AG08395 (cell line): ENCODE measurements at regions not wholly inside any gene's neighbourhood (a gene's known extent, or its start where the extent isn't known, plus 50 kb on each side); places are given as distances from the start of the nearest gene placed in this dataset.
A peak's percentile ranks its signal among the peaks of the same experiment; 100 is the strongest.

Experiments used
- DNase-seq: peaks from one replicate; pipeline ENCODE4 v3.0.0; 2012; ENCODE audit warnings: mixed read lengths, low spot score

DNA sequence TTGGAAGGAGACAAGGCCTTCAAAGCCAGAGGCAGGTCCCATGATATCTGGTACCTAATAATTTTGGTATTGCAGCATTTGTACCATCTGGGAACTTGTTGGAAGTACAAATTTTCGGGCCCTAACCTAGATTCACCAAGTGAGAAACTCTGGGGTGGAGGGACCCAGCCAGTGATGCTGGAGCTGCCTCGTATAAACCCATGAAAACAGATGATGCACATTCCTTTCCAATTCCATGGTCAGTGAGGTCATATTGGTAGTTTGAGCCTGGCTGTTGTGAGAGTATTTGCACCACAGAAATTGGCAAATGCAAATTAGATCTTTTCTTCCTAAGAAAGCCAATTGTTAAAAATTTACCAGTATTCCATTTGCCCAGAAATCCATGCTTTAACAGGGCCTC, 269.6 kb upstream of the PLXNA2 start:
- peak; percentile 65 for DNase-seq

DNA sequence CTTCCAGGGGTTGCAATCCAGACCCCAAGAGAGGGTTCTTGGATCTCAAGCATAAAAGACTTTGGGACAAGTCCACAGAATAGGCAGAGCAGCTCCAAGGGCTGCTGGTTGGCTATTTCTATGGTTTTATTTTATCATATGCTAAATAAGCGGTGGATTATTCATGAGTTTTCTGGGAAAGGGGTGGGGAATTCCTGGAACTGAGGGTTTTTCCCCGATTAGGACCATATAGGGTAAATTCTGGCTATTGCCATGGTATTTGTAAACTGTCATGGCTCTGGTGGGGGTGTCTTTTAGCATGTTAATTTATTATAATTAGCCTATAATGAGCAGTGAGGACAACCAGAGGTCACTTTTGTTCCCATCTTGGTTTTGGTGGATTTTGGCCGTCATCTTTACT, 270.9 kb upstream of the PLXNA2 start:
- DNase-seq: no peak

DNA sequence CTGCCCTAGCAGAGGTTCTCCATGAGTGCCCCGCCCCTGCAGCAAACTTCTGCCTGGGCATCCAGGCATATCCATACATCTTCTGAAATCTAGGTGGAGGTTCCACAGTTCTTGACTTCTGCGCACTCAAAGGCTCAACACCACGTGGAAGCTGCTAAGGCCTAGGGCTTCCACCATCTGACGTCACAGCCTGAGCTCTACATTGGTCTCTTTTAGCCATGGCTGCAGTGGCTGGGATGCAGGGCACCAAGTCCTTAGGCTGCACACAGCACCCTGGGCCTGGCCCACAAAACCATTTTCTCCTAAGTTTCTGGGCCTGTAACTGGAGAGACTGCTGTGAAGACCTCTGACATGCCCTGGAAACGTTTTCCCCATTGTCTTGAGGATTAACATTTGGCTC, 272.6 kb upstream of the PLXNA2 start:
- no peak for DNase-seq

DNA sequence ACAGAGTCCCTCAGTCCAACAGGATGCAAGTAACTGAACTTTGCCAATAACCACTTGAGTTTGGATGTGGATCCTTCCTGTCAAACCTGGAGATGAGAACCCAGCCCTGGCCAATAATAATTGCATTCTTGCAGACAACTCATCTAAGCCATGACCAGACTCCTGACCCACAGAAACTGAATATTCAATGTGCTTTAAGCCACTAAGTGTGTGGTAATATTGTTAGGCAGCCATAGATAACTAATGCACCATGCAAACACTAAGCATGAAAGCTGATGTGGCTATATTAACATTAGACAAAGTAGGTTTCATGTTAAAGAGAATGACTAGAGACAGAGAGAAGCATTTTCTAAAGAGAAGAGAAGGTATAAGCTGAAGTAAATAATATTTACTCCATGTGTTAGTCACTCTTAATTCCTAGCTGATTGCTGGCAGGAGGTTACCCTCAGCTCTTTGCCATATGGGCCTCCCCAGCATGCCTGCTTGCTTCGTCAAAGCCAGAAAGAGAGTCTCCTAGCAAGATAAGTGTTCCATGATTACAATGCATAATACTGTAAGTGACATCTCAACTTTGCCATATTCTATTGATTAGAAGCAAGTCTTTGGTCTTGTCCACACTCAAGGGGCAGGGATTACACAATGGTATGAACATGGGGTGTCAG, 276.4 kb upstream of the PLXNA2 start:
- peak; percentile 31 for DNase-seq

DNA sequence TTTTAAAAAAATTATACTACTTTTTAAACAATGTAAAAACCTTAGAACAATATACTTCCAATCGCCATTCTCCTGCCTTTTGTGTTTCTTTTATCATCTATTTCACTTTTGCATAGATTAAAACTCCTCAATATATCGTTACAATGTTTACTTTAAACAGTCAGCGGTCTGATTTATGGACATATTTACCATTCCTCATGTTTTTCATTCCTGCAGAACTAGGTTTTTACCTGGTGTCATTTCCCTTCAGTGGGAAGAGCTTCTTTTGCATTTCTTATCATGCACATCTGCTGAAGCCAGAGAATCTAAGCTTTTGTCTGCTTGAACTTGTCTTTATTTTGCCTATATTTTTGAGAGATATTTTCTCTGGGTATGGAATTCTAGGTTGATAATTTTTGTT, 277.4 kb upstream of the PLXNA2 start:
- no peak for DNase-seq

DNA sequence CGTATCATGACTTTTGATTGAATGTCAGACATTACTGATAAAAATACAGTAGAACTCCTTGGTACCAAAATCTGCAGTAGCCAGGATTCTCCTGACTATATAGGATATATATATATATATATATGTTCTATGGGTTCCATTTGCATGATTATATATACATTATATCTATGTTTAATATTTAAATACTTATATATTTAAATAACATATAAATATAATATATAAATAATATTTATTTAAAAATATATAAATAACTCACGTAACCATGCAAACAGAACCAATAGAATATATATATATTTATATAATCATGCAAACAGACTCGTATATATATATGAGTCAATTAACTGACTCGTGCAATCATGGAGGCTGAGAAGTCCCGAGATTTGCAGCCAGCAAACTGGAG, 278.8 kb upstream of the PLXNA2 start:
- no peak for DNase-seq

DNA sequence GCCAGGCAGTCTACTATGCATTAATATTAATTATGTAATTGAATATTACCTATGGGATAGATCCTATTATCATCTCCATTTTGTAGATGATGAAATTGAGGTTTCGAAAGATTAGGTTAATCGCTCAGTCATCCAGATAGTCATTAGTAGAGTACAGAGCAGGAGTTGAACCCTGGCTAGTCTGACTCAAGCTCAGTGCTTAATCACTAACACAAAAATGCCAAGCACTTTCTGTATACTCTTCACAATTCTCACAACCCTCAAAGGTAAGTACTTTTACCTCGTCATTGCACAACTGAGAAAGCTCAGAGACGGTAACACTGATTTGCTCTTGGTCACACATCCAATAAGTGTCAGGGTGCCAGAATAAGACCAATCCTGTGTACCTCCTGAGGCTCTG, 280.2 kb upstream of the PLXNA2 start:
- DNase-seq: no peak

DNA sequence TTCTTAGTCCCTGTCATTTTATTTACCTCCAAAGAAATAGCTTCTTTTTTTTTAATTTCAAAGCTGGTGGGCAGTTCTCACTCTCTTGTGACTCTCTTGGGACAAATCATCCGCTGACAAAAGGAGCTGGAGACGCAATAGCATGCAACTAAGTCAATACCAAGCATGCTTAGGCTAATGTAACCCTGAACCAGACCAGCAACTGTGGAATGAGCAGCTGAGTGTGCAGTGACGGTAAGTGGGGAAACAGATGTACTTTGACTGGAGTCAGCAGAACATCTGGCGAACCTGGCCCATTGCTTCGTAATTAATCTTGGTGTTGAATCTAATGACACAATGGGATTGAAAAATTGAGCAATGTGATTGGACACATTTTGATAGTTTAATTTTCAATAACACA, 280.7 kb upstream of the PLXNA2 start:
- DNase-seq: peak; percentile 20

DNA sequence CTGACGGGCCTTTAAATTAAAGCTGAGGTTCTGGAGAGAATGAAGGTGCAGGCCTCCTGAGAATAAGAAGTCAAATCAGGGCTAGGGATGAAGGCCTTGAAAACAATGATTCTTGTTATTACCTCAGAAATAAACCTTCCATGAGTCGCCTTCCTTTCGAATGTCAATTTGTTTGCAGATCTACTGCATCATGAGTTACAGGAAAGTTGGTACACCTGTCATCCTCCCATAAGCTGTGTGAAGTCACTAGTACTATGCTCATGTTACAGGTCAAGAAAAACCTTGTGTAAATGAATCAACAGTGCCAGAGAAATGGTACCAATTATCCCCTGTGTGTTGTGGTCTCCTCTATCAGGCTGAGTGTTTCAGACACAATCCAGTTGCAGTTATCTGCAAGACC, 281.2 kb upstream of the PLXNA2 start:
- no peak for DNase-seq

DNA sequence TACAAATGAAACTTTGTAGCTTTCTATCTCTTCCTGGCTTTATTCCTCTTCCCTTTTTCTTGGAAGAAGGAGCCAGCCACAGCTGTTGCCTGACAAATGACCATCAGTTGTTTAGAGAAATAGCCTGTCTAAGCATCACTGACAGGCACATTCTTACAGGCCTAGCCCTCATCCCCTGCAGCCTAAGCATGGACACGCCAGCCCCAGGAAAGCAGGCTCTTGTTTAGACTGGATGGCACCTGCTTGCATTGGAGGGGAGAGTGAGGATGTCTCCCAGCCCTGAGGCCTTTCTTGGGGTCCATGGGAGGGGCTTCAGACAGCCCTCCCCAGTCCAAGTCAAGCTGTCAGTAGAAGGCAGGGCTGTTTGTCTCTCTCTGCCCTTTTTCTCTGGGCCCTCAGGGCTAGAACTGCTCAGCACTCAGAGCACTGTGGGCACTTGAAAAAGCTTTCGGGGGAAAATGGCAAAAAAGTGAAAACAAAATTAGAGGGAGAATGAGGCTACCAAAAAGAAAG, 282.5 kb upstream of the PLXNA2 start:
- DNase-seq: no peak

DNA sequence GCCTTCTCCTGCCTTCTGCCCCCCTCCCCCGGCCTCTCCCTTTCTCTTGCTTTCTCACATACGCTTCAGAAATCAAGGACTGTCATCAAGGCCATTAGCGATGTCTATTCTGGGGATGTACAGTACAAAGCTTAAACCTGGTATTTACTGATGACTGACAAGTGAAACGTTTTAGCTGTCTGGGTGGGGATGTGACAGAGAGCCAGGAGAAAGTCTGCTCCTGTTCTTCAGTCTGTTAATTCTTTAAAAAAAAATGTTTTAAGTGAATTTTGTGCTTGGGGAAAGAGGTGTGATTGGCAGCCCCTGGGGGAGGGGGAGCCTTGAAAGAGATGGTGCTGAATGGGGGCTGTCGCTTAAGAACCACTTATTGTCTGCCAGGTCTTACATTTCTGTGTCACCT, 283.0 kb upstream of the PLXNA2 start:
- DNase-seq: no peak

DNA sequence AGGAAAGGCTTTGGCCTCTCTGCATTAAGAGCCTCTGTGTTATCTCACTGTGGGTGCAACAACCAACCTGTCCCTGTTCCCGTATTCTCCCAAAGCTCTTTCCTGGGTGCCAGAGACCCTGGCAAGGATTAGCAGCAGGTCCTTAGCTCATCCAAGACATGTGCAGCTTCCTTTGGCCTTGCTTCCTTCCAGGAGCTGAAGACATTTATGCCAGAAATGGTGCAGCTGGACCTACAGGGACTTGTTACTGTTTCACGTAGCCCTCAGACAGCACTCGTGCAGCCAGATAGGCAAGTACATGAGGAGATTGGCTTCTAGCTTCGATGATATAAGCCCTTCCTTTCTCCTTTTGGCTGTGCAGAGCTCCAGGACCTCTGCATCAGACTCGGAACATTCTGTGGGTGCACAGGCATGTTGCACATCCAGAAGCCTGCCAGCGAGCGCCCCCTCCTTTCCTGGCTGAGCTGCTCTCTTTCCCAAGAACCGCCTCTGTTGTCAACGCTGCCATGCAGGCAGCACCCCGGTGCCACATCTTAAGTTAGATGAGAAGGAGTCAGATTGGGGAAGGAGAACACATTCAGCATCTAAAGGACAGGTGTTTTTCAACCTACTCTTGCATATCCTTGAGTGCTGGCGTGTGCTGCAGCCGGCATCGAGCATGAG, 284.5 kb upstream of the PLXNA2 start:
- no peak for DNase-seq

DNA sequence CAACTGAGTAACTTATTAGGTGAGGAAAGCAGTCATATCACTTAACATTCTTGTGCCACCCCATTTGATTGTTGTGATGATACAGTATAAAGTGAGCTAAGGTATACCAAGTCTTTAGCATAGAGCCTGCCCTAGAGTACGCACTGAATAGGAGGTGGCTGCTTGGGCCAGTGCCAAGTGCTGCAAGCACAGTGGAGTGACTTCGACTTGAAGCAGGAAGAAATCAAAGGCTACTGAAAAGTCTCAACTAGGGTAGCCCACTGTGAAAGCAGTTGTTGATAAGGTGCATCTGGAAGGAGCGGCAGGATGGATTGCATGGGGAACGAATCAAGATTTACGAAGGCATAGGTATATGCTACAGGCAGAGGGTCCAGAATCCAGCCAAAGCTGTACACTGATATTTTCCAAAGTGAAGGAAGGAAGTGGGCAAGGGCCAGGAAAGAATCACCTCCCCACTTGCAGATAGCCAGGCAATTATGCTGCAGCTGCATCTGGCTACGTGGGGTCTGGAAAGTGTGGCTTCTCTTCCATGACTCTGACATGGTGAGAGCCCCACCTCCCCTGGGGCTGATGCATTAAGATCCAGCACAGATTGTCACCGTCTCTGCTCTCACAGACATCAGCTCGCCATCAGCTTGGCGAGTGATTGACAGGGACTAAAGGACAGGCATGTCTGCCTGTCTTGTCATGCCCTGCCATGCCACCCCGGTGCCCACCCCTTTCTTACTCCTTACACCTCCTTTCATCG, 287.0 kb upstream of the PLXNA2 start:
- no peak for DNase-seq

DNA sequence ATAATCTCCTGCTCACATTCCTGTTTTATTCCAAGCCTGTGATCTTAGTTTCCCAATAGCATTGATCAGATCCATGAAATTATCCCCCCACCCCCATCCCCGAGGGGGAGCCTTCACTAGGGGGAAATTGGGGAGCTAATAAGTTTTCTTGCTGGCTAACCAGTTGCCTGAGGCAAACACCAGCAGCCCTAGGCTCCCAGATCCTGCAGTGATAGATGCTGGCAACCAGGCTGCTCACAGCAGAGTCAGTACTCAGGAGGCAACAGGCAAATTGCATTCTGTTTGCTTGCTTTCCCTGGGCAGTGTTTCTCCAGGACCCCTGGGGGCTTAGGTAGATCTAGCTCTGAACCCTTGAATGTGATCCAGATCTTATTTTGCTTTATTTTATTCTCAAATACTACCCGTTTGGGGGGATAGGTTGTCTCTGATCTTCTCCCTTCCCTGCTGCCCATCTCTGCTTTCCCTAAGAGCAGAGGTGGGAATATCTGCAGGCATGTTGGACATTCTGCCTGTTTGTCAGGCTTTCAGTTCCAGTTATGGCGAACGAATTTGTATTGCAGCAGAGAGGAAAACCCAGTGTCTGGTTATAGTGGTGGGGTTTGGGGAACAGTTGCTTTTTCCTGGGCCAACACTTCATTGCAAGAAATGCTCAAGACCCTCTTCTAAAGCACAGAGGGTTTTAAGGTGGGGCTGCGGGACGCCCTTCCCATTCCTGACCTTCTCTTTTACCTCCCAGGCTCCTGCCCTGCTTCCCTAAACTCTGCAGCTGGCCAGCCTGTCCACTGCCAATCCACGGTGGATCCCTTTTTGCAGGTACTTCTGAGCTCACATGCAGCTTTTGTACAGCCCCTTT, 289.8 kb upstream of the PLXNA2 start:
- no peak for DNase-seq

DNA sequence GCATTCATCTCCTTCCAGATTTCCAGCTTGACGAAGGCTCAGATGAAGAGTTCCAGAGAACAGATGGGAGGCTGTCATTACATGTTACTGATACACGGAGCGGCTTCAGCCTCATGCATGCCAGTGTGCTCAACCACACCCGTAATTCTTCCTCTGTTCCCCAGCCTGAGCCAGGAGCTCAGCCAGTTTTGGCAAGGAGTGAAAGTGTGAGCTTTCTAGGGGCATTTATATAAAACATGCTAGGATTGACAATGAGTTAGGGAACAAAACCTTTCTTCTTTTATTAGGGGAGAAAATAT, 290.4 kb upstream of the PLXNA2 start:
- DNase-seq: peak; percentile 52

DNA sequence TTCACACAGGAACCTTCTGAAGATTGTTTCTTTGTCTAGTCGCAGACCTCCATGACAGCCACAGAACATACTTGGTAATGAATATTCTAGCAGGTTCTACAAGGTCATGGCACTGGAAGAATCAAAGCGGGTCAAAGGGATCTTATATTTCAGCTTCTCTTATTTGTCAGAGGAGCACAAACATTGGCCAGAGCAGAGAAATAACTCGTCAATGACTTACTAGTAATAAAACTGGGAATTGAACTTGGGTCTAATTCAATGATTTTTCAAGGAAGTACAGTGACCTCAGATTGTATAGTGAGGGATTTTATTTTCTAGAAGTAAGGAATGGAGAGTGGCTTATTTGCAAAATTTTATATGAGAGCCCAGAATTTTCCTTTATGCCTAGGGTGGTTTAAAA, 290.8 kb upstream of the PLXNA2 start:
- no peak for DNase-seq

DNA sequence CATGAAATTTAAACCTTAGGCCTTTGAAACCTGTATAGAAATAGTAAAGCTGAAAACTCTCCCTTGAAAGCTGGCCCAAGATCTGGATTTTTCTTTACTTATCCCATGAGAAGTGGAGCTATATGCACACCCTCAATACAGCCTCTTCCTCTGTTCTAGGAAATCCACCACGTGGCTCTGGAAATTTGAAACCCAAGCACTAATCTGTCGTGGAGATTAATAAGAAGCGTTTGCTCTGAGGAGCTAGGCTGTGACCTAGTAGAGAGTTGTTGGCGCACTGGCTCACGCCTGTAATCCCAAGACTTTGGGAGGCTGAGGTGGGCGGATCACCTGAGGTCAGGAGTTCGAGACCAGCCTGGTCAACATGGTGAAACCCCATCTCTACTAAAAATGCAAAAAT, 291.3 kb upstream of the PLXNA2 start:
- no peak for DNase-seq

DNA sequence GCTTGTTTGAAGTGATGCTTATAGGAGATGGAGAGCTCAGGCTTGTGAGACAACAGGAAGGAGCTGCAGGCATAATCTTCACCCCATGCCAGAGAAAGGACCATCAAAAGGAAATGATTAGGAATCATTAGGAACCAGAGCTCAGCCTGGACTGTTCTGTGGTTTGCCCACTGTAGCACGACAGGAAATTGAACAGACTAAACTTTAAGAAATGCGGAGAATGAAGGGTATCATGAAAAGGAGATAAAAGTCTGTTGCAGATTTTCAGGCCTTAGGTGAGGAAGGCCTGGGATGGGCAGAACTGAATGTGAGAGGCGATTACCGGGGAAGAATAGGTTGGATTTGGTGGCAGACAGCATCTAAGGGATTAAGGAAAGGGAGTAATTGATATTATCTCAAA, 292.0 kb upstream of the PLXNA2 start:
- peak; percentile 52 for DNase-seq

DNA sequence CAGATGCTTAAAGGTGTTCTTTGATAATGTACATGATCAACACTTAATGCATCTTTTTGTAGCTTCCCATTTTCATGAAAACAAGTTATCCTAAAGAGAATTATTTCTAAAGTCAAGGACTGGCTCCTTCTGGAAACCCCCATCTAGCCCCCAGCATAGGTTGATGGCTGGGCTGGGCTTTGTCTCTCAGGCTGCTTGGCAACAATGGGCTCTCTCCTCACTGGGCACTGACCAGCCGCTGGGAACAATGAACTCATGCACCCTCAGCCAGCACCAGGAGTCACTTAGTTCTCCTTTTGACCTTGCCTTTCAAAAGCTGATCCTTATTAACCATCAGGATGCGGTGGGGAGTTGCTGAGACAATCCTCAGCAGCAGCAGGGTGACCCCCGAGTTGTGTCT, 293.0 kb upstream of the PLXNA2 start:
- no peak for DNase-seq

DNA sequence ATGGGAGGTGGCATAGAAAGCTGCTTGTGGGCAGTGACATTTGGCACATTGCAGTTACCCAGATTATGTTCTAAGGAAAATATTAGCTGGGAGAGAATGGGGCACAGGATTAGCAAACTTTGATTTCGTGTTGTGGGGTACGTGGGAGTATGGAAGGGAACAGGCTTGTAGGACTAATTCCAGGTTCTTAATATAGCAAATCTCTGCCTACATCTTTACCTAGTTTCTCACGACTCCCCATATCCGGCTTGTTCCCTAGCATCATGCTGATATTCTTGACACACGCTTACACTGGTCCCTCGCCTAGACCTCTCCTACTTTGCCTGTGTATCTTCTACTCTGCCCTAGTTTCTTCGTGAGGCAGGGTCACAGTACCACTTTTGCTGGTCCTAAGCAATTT, 293.9 kb upstream of the PLXNA2 start:
- DNase-seq: no peak

DNA sequence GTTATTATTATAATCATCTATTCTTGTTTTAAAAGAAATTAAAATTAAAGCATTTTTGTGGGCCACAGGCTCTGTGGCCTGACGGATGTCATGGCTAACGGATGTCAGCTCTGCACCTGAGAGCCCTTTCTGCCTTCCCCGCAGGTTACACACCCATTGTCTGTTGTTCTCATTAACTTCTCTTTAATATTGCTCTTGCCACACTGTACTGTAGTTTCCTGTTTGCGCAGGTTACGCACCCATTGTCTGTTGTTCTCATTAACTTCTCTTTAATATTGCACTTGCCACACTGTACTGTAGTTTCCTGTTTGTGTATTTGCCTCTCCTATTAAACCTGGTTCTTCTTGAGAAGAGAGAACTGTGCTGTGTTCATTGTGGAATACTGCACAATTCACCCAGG, 294.4 kb upstream of the PLXNA2 start:
- no peak for DNase-seq

DNA sequence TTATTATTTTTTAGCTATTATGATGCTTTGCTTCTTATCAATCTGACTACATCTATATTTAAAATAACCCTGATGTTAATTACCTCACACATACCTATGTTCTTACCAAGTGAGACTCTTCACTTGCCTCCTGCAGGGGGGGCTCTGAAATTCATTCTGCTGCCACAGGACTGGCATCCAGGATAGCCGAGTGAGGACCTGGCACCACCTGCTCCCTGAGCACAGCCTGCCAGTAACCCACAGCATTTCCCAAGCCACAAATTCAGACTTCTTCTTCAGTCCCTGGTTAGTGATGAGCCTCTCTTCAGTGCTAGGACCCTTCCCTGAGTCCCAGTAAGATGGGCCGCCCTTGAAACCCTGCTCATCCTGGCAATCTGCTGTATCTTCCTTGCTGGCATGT, 296.5 kb upstream of the PLXNA2 start:
- no peak for DNase-seq
